ENCODE measurements at regions not wholly inside any gene's neighbourhood (a gene's known extent, or its start where the extent isn't known, plus 50 kb on each side); places are given as distances from the start of the nearest gene placed in this dataset.
"Not testable (repeated sequence)": the region's sequence is repeated elsewhere in the genome, so short reads cannot be mapped to it uniquely, and the experiment has no call there.

- DNase-seq (ENCODE audit: low spot score): no peak
These were observed 227.7 kb downstream of the VAPA start for GRCh38 chr18:10141559-10141958.

DNA sequence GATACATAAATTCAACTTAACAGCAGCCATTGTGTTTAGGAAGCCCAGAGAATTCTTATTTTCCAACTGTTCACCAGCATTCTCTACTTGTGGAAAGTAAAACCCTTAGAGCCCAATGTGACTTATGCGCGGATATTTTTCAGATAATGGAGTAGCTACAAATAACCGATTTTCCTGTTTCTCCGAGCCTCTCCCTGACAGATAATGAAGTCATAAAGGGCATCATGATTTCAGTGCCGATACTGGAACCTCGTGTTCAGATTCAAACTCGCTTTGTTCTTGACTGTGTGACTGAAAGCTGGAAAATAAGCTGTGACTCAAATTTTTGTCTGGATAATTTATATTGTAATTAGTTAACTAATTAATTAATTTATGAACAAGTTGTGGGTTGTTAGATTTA lies 228.2 kb downstream of the VAPA start:
- DNase-seq (ENCODE audit: low spot score): no peak

DNA sequence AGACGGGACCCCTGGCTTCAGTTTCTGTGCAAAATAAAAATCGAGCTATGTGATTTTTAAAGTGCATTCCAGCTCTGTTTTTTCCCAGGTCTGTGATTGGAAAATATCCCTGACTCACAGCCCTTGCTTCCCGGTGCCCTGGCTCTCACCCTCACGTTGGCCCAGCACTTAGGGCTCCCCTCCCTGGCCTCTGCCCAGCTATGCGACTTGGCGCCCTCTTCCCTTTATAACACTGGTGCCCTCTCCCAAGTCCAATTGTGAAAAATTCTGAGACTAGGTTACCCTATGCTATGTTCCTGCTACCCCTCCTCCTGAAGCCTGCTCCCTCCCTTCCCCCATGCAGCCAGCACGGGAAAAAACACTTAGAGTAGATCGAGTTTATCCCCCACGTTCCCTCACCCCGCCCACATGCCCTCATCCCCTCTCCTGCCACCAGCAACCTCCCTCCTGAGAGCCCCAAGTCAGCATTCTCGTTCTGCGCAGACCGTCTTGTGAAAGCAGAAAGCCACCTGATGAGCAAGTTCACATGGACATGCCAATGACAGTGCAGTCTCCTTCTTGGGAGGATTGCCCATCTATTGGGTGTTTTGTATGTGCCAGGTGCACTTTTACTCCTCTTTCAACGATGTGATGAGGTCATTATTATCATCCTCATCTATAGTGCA lies 228.8 kb downstream of the VAPA start:
- peak; percentile 51 for DNase-seq (ENCODE audit: low spot score)

GRCh38 chr18:10143596-10143995 lies 229.8 kb downstream of the VAPA start:
- no peak for DNase-seq (ENCODE audit: low spot score)

DNA sequence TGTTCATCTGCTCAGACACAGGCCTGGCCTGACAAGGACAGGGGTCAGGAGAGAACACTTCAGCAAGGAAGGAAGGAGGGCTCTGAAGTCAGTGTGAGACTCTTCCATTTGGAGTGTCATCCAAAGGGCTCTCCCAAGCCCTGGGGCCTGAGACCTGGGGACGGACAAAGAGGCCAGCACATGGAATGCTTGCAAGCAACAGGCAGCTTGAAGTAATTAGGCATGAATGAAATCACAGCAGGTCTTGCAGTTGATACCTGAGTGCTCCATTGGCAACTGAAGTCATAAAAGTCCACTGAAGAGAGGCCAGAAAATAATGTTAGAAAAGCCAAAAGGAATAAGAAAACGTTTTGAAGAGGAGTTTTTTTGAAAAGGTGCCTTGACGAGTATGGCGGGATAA lies 231.7 kb downstream of the VAPA start:
- no peak for DNase-seq (ENCODE audit: low spot score)

DNA sequence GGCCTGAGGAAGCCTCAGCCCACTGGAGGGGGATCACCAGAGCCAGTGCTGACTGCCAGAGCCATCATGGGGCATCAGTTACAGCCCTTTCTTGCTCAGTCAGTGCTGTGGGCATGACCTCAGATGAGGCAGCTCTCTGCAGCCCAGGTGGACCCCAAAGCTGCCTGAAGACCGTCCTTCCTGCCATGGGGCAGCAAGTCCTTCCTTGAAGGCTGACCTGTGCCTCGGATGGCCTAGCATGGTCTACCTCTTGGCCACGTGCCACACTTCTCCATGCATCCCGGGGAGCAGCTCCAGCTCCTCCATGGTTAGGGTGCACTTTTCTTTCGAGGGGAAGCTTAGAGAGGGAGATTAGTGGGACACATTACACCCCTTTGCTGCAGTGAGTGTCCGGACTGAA lies 233.4 kb downstream of the VAPA start:
- no peak for DNase-seq (ENCODE audit: low spot score)

DNA sequence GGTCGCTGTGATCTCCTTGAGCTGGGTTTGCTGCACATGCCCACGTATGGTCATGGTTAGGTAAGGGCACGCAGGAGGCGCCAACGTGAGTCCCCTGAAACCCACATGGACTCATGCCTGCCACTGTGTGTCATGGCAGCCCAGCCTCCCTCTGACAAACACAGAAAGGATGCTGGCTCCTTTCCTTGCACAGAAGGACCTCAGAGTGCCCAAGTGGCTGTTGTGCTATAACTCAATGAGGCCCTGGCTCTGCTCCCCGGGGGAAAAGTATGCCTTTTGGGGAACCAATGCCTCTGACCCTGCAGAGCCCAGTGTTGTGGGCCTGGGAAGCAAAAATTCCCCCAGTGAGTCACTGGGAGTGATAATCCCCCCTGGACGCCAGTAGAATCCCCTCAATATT lies 233.9 kb downstream of the VAPA start:
- DNase-seq (ENCODE audit: low spot score): no peak

GRCh38 chr18:10148189-10148929 lies 234.5 kb downstream of the VAPA start:
- no peak for DNase-seq (ENCODE audit: low spot score)

DNA sequence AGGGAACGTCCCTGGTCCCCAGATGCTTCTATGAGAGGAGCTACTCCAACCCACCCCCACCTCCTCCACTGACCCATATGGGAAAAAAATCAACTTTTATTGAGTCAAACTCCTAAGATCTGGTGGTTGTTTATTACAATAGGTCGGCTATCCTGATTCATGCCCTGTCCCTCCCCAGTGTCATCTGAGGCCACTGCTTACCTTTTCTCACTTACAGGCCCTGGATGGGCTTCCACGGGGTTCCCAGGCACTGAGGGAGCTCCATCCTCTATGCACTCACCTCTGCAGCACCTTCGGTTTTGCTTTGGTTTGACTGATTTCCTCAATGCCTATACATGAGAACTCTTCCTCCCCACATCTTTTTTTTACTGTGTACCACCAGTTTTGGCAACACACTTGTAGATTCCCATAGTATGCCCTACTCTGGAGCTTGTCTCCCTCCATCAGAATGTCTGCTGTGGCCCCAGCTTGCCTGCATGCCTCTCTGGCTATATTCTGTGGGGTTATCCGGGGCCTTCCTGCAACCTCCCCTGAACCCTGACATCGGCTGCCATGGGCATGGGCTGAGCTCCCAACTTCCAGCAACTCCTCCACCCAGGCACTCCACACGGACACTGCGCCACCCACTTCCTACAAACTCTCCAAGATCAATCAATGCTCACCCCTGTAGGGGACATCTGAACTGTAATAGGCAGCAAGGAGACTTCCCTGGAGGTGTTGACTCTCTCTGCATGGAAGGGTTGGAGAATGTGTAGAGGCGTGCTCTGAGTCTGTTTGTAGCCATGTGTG lies 236.1 kb downstream of the VAPA start:
- DNase-seq (ENCODE audit: low spot score): no peak

- DNase-seq (ENCODE audit: low spot score): not testable (repeated sequence)
These were observed 236.8 kb downstream of the VAPA start for GRCh38 chr18:10150576-10150975.

- no peak for DNase-seq (ENCODE audit: low spot score)
These were observed 238.7 kb downstream of the VAPA start for GRCh38 chr18:10152475-10152874.

GRCh38 chr18:10153924-10154752 lies 240.3 kb downstream of the VAPA start:
- DNase-seq (ENCODE audit: low spot score): peak; percentile 87

DNA sequence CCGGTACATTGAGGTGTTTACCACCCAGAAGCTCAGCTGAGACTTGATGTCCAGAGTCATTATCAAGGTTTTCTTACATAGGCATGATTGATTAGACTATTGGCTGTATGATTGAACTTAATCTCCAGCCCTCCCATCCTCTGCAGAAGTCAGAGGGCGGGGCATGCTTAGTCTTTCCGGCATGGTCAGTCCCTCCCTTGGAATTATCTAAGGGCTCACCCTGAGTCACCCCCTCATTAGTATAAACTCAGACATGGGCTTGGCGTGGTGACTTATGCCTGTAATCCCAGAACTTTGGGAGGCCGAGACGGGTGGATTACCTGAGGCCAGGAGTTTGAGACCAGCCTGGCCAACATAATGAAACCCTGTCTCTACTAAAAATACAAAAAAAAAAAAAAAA lies 243.9 kb downstream of the VAPA start:
- no peak for DNase-seq (ENCODE audit: low spot score)

- DNase-seq (ENCODE audit: low spot score): no peak
These were observed 246.4 kb downstream of the VAPA start for GRCh38 chr18:10160251-10160650.

GRCh38 chr18:10161315-10161714 lies 247.5 kb downstream of the VAPA start:
- no peak for DNase-seq (ENCODE audit: low spot score)

- no peak for DNase-seq (ENCODE audit: low spot score)
These were observed 248.5 kb downstream of the VAPA start for GRCh38 chr18:10162340-10162739.

GRCh38 chr18:10164271-10165071 lies 250.7 kb downstream of the VAPA start:
- DNase-seq (ENCODE audit: low spot score): no peak

DNA sequence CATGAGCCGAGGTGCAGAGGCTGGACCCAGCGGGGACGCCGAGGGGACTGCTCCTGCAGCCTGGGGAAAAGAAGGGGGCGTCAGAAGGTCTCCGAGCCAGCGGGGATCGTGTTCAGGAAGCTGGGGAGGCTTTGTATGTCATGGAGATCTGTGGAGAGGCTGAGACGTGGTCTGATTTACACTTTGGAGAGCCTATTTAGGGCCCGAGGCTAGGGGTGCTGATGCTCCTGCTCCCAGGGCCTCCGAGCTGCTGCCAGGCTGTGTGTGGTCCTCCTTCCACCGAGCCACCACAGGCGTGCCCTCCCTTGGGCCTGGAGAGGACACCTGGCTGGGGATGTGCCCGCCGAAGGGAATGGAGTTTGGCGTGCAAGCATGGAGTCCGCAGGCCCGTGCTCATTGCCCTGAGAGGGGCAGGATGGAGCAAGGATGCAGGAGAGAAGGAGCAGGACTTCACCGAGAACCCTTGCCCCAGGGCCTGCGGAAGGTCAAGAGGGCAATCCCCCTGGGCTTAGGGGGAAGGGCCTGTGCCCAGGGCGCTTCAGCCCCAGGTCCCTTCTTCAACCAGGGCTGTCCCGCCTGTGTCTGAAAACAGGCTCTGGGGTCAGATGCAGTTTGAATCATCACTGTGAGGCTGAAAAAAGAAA lies 252.5 kb downstream of the VAPA start:
- no peak for DNase-seq (ENCODE audit: low spot score)

DNA sequence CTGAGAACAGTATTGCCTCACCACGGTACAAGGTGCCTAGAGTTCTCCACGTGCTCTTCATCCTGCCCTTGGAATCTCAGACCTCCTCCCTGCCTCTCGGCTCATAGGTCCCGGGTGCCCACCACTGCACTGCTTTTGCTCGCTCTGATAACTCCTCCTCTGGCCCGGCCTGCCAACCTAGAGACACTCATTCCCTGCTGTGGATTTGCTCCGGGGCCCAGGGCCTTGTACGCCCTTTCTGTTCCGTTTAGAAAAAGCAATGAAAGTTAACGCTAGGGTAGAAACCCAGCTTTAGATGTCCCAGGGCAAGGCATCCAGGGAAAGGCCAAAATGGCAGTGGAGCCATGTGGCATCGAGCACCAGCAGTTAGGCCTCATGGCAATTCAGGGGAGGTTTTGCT lies 253.9 kb downstream of the VAPA start:
- no peak for DNase-seq (ENCODE audit: low spot score)

GRCh38 chr18:10168477-10168876 lies 254.7 kb downstream of the VAPA start:
- DNase-seq (ENCODE audit: low spot score): peak; percentile 7
